Right lobe of liver (tissue), 6 donors: ENCODE measurements at regions not wholly inside any gene's neighbourhood (a gene's known extent, or its start where the extent isn't known, plus 50 kb on each side); places are given as distances from the start of the nearest gene placed in this dataset.

Experiments used
- ATAC-seq, 4 donors: fragments of 200-7000 bp; cut with Tn5 transposase; one replicate each; pipeline ENCODE4 v1.9.1; 2020; ENCODE audit warnings: mild to moderate bottlenecking in 4 of 4, moderate library complexity in 4 of 4
- DNase-seq, 3 donors: peaks; one replicate each; pipeline ENCODE4 v3.0.0-alpha.2; 2020
- H3K27ac ChIP-seq, 3 donors: fragments of 200-600 bp; one replicate each; pipeline ENCODE4 v1.8.0; 2022
- H3K27me3 ChIP-seq, 2 donors: fragments of 200-600 bp; one replicate each; pipeline ENCODE4 v1.8.0; 2022
- H3K36me3 ChIP-seq, 4 donors: fragments of 200-600 bp; sonication (generic) in 1 of 4; one replicate each; pipeline versions ENCODE4 v1.5.1 to v1.8.0; 2017 to 2022; ENCODE audit warnings: control low read depth in 1 of 4
- H3K4me1 ChIP-seq, 4 donors: fragments of 200-600 bp; sonication (generic) in 1 of 4; one replicate each; pipeline versions ENCODE4 v1.5.1 to v1.8.0; 2017 to 2022; ENCODE audit warnings: control low read depth in 1 of 4
- H3K4me3 ChIP-seq, 3 donors: fragments of 200-600 bp; one replicate each; pipeline ENCODE4 v1.8.0; 2022
- H3K9me3 ChIP-seq, 4 donors: fragments of 200-600 bp; sonication (generic) in 1 of 4; one replicate each; pipeline versions ENCODE4 v1.5.1 to v1.8.0; 2017 to 2022; ENCODE audit warnings: control low read depth in 1 of 4
- CTCF ChIP-seq, 4 donors: fragments of 200-600 bp in 3 of 4; fragments of 450-650 bp in 1 of 4; IDR thresholded peaks; one replicate each; pipeline versions ENCODE4 v1.5.1 to v1.8.0; 2016 to 2022; ENCODE audit warnings: antibody characterized with exemption in 4 of 4, mild to moderate bottlenecking in 2 of 4
- POLR2A ChIP-seq: fragments of 450-650 bp; IDR thresholded peaks from one replicate; pipeline ENCODE4 v1.6.1; 2017; ENCODE audit warnings: antibody characterized with exemption, mild to moderate bottlenecking
- WGBS: methylation state at CpG from one replicate; pipeline ENCODE4 v1.1.6; 2018; ENCODE audit warnings: low coverage, low lambda C conversion rate; ENCODE audit not compliant: insufficient coverage; ENCODE audit errors: missing lambda C conversion rate; 5-methylcytosine and 5-hydroxymethylcytosine counted together
- intact Hi-C, 2 donors: fragments of 100-400 bp; cut with DNase I; formaldehyde crosslinking; loops; one replicate each; pipeline versions ENCODE4 v1.11.2 to v1.14.1; 2022
- donor health status: DM: no; HTN: yes; CAD: no.
- donor health status: DM: no; HTN: no; CAD: no.
- donor health status: DM: no; HTN: no; CAD: no.
- donor health status: DM: no; HTN: yes; CAD: no.
- donor health status: DM: no; HTN: yes; CAD: no.

- ATAC-seq (no peak), DNase-seq (no peak)
- H3K4me1 ChIP-seq: no peaks in the 10 kb centered on the region
- intact Hi-C loops: no loop called here
- 10% methylated on average over 2 of the region's 2 CpGs for WGBS
- H3K27me3 ChIP-seq: no peaks in the 10 kb centered on the region
- no peak for TF ChIP-seq POLR2A
- no peak overlapping the region for H3K4me3 ChIP-seq
- H3K27ac ChIP-seq: no peak overlapping the region
- H3K36me3 ChIP-seq: no peaks in the 10 kb centered on the region
- no peaks in the 10 kb centered on the region for H3K9me3 ChIP-seq
Measured at GRCh38 chr9:10744669-10745068, 131.9 kb upstream of the PTPRD start.

GRCh38 chr9:10753474-10753873 lies 140.7 kb upstream of the PTPRD start:
- H3K9me3 ChIP-seq: no peaks in the 10 kb centered on the region

GRCh38 chr9:10764481-10764880 lies 151.7 kb upstream of the PTPRD start:
- no peak for DNase-seq
- no peak for ATAC-seq
- H3K4me3 ChIP-seq: no peak overlapping the region
- WGBS: 65% methylated on average over 3 of the region's 3 CpGs
- no peaks in the 10 kb centered on the region for H3K27me3 ChIP-seq
- no peak overlapping the region for H3K27ac ChIP-seq
- no peaks in the 10 kb centered on the region for H3K9me3 ChIP-seq
- no peak for TF ChIP-seq CTCF (IDR thresholded peaks at IDR 0.05)
- TF ChIP-seq POLR2A: no peak
- H3K36me3 ChIP-seq: no peaks in the 10 kb centered on the region
- no peaks in the 10 kb centered on the region for H3K4me1 ChIP-seq
- intact Hi-C loops: no loop called here

More at GRCh38 chr9:10753474-10753873, 140.7 kb upstream of the PTPRD start:
- DNase-seq (no peak), ATAC-seq (no peak)
- TF ChIP-seq POLR2A: no peak
- TF ChIP-seq CTCF (IDR thresholded peaks at IDR 0.05): no peak
- Histone ChIP-seq H3K4me1 (no peaks in the 10 kb centered on the region), H3K27ac (no peak overlapping the region), H3K4me3 (no peak overlapping the region), H3K27me3 (no peaks in the 10 kb centered on the region), H3K36me3 (no peaks in the 10 kb centered on the region)
- intact Hi-C loops: no loop called here
- WGBS: 19% methylated on average over 2 of the region's 2 CpGs

- 27% methylated on average over 4 of the region's 4 CpGs for WGBS
- no peak for DNase-seq
- Histone ChIP-seq H3K4me3 (no peak overlapping the region), H3K27ac (no peak overlapping the region), H3K4me1 (no peaks in the 10 kb centered on the region), H3K9me3 (no peaks in the 10 kb centered on the region), H3K36me3 (no peaks in the 10 kb centered on the region), H3K27me3 (no peaks in the 10 kb centered on the region)
- TF ChIP-seq CTCF (IDR thresholded peaks at IDR 0.05) (no peak), POLR2A (no peak)
- intact Hi-C loops: no loop called here
- no peak for ATAC-seq
Measured at GRCh38 chr9:10773136-10773535, 160.3 kb upstream of the PTPRD start.

- H3K27me3 ChIP-seq: no peaks in the 10 kb centered on the region
- no peaks in the 10 kb centered on the region for H3K9me3 ChIP-seq
- no peak for TF ChIP-seq CTCF (IDR thresholded peaks at IDR 0.05)
- TF ChIP-seq POLR2A: no peak
- no peaks in the 10 kb centered on the region for H3K36me3 ChIP-seq
- intact Hi-C loops: no loop called here
- no peak overlapping the region for H3K27ac ChIP-seq
- ATAC-seq (no peak), DNase-seq (no peak)
- no peak overlapping the region for H3K4me3 ChIP-seq
- 31% methylated on average over 2 of the region's 2 CpGs for WGBS
- H3K4me1 ChIP-seq: no peaks in the 10 kb centered on the region
Measured at GRCh38 chr9:10774051-10774450, 161.2 kb upstream of the PTPRD start.
